HL-60 (cell line): ENCODE measurements at regions not wholly inside any gene's neighbourhood (a gene's known extent, or its start where the extent isn't known, plus 50 kb on each side); places are given as distances from the start of the nearest gene placed in this dataset.

ENCODE experiments used
- DNase-seq, 2 experiments: peaks; one replicate each; pipeline ENCODE4 v3.0.0-alpha.2; 2010 to 2020; ENCODE audit warnings: low read depth in 1 of 2, low spot score in 1 of 2
- H3K27ac ChIP-seq: fragments of 250-450 bp; sonication (Bioruptor Pico); replicated peaks from 2 replicates; pipeline ENCODE4 v1.5.1; 2020; ENCODE audit warnings: mild to moderate bottlenecking, moderate library complexity
- H3K27me3 ChIP-seq: fragments of 250-450 bp; sonication (Bioruptor Pico); 2 replicates; pipeline ENCODE4 v1.5.1; 2021; ENCODE audit warnings: mild to moderate bottlenecking, moderate library complexity; ENCODE audit not compliant: insufficient read depth, poor library complexity, severe bottlenecking
- H3K4me3 ChIP-seq: replicated peaks from 2 replicates; pipeline ENCODE4 v1.5.1; 2011; ENCODE audit warnings: mild to moderate bottlenecking, control low read depth, low read length; ENCODE audit not compliant: insufficient read depth
- CTCF ChIP-seq: IDR thresholded peaks from one replicate; pipeline ENCODE4 v1.5.1; 2011; ENCODE audit warnings: low read length, control low read depth, inconsistent platforms; ENCODE audit not compliant: insufficient read depth
- GABPA ChIP-seq: IDR thresholded peaks from 2 replicates; pipeline ENCODE4 v1.6.1; 2012; ENCODE audit warnings: low read depth
- POLR2AphosphoS5 ChIP-seq: IDR thresholded peaks from 2 replicates; pipeline ENCODE4 v1.6.1; 2012; ENCODE audit warnings: low read depth
- REST ChIP-seq: IDR thresholded peaks from 2 replicates; pipeline ENCODE4 v1.6.1; 2012; ENCODE audit warnings: low read depth; ENCODE audit not compliant: insufficient replicate concordance
- SPI1 ChIP-seq: IDR thresholded peaks from 2 replicates; pipeline ENCODE4 v1.6.1; 2012; ENCODE audit warnings: low read depth, mild to moderate bottlenecking, borderline replicate concordance

GRCh38 chr7:114026486-114027089 is 107.8 kb upstream of the PPP1R3A start:
- H3K27me3 ChIP-seq: no peaks in the 10 kb centered on the region
- TF ChIP-seq CTCF: peak; percentile 9
- TF ChIP-seq SPI1: no peak
- no peak for TF ChIP-seq REST
- no peak overlapping the region for H3K4me3 ChIP-seq
- no peak overlapping the region for H3K27ac ChIP-seq
- DNase-seq: peak in 1 of 2 experiments; percentile 21

GRCh38 chr7:114021135-114021534 is 102.3 kb upstream of the PPP1R3A start:
- no peak overlapping the region for H3K4me3 ChIP-seq
- DNase-seq: no peak
- TF ChIP-seq REST: no peak
- no peak for TF ChIP-seq POLR2AphosphoS5
- no peak for TF ChIP-seq SPI1
- no peak for TF ChIP-seq GABPA
- no peaks in the 10 kb centered on the region for H3K27me3 ChIP-seq
- H3K27ac ChIP-seq: no peak overlapping the region

GRCh38 chr7:114008696-114009095 is 89.9 kb upstream of the PPP1R3A start:
- Histone ChIP-seq H3K27me3 (no peaks in the 10 kb centered on the region), H3K27ac (no peak overlapping the region), H3K4me3 (no peak overlapping the region)
- DNase-seq: no peak
- TF ChIP-seq CTCF (no peak), REST (no peak), GABPA (no peak), SPI1 (no peak), POLR2AphosphoS5 (no peak)
